PFSK-1 (cell line): ENCODE measurements at regions not wholly inside any gene's neighbourhood (a gene's known extent, or its start where the extent isn't known, plus 50 kb on each side); places are given as distances from the start of the nearest gene placed in this dataset.

ENCODE experiments used
- FOXP2 ChIP-seq: optimal IDR thresholded peaks from 2 replicates; pipeline ENCODE3; 2011; ENCODE audit warnings: borderline replicate concordance, control low read depth, inconsistent platforms; ENCODE audit not compliant: insufficient read depth; ENCODE audit errors: extremely low read length, extremely low read depth
- POLR2AphosphoS5 ChIP-seq: IDR thresholded peaks from 2 replicates; pipeline ENCODE4 v1.6.1; 2012; ENCODE audit warnings: low read depth, mild to moderate bottlenecking, control low read depth, low read length, moderate library complexity
- SIN3A ChIP-seq: IDR thresholded peaks from 2 replicates; pipeline ENCODE4 v1.6.1; 2012; ENCODE audit warnings: mild to moderate bottlenecking, low read length, moderate library complexity, borderline replicate concordance; ENCODE audit not compliant: insufficient read depth
- TAF1 ChIP-seq: IDR thresholded peaks from 2 replicates; pipeline ENCODE4 v1.6.1; 2012; ENCODE audit warnings: low read length, control low read depth, borderline replicate concordance; ENCODE audit not compliant: insufficient read depth
- TF ChIP-seq, protein P1 (sequence below), 2 experiments: IDR thresholded peaks; 2 replicates each; pipeline versions ENCODE4 v1.6.1 to v1.8.0; 2011 to 2012; ENCODE audit warnings: low read depth in 2 of 2, low read length in 2 of 2, control low read depth in 1 of 2, inconsistent platforms in 1 of 2, mild to moderate bottlenecking in 1 of 2, moderate library complexity in 1 of 2; ENCODE audit not compliant: insufficient read depth in 1 of 2

DNA sequence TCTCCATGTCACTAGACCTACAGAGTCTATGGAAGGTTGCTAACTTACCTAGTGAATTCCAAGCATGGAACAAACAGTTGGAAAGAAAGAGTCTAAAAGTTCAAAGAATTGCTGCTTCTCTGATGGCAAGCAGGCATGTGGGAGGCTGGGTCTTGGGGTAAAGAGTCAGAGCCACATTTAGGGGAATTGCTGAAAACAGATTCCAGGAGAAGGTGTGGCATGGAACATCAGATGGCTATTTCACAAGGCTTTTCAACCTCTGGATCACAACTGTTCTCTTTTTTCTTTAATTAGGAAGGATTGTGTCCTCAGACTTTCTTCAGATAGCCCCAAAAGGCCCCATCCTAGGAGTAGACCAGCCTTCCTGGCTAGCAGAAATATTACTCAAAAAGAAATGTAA is 601.5 kb downstream of the MAFB start:
- no peak for TF ChIP-seq TAF1
- TF ChIP-seq FOXP2 = no peak
- TF ChIP-seq, protein P1, sequence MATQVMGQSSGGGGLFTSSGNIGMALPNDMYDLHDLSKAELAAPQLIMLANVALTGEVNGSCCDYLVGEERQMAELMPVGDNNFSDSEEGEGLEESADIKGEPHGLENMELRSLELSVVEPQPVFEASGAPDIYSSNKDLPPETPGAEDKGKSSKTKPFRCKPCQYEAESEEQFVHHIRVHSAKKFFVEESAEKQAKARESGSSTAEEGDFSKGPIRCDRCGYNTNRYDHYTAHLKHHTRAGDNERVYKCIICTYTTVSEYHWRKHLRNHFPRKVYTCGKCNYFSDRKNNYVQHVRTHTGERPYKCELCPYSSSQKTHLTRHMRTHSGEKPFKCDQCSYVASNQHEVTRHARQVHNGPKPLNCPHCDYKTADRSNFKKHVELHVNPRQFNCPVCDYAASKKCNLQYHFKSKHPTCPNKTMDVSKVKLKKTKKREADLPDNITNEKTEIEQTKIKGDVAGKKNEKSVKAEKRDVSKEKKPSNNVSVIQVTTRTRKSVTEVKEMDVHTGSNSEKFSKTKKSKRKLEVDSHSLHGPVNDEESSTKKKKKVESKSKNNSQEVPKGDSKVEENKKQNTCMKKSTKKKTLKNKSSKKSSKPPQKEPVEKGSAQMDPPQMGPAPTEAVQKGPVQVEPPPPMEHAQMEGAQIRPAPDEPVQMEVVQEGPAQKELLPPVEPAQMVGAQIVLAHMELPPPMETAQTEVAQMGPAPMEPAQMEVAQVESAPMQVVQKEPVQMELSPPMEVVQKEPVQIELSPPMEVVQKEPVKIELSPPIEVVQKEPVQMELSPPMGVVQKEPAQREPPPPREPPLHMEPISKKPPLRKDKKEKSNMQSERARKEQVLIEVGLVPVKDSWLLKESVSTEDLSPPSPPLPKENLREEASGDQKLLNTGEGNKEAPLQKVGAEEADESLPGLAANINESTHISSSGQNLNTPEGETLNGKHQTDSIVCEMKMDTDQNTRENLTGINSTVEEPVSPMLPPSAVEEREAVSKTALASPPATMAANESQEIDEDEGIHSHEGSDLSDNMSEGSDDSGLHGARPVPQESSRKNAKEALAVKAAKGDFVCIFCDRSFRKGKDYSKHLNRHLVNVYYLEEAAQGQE (IDR thresholded peaks at IDR 0.05; ENCODE audit: insufficient read depth in 1 of 2, low read depth in 2 of 2, low read length in 2 of 2) = no peak
- no peak for TF ChIP-seq POLR2AphosphoS5
- TF ChIP-seq SIN3A = no peak

GRCh38 chr20:40085513-40085912 is 603.5 kb downstream of the MAFB start:
- TF ChIP-seq FOXP2 (no peak), SIN3A (no peak), POLR2AphosphoS5 (no peak), TAF1 (no peak)
- TF ChIP-seq, protein P1 (IDR thresholded peaks at IDR 0.05; ENCODE audit: insufficient read depth in 1 of 2, low read depth in 2 of 2, low read length in 2 of 2) = no peak

DNA sequence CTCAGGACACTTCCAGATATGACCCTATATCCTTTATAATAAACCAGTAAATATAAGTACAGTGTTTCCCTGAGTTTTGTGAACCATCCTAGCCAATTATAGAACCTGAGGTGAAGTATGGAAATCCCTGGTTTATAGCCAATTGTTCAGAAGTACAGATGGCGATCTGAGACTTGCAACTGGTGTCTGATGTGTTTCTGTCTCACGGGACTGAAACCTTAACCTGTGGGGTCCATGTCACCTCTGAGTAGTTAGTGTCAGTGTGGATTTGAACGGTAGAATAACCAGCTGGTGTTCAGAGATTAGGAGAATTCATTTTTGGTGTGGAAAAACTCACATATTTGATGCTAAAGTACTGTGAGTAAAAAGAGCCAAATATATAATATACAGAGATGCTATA is 606.6 kb downstream of the MAFB start:
- TF ChIP-seq, protein P1 (IDR thresholded peaks at IDR 0.05; ENCODE audit: insufficient read depth in 1 of 2, low read depth in 2 of 2, low read length in 2 of 2) = no peak
- TF ChIP-seq TAF1 = no peak

GRCh38 chr20:40081653-40082052 is 607.4 kb downstream of the MAFB start:
- no peak for TF ChIP-seq POLR2AphosphoS5
- TF ChIP-seq, protein P1 (IDR thresholded peaks at IDR 0.05; ENCODE audit: insufficient read depth in 1 of 2, low read depth in 2 of 2, low read length in 2 of 2) = no peak
- TF ChIP-seq FOXP2 = no peak
- TF ChIP-seq TAF1 = no peak
- TF ChIP-seq SIN3A = no peak

DNA sequence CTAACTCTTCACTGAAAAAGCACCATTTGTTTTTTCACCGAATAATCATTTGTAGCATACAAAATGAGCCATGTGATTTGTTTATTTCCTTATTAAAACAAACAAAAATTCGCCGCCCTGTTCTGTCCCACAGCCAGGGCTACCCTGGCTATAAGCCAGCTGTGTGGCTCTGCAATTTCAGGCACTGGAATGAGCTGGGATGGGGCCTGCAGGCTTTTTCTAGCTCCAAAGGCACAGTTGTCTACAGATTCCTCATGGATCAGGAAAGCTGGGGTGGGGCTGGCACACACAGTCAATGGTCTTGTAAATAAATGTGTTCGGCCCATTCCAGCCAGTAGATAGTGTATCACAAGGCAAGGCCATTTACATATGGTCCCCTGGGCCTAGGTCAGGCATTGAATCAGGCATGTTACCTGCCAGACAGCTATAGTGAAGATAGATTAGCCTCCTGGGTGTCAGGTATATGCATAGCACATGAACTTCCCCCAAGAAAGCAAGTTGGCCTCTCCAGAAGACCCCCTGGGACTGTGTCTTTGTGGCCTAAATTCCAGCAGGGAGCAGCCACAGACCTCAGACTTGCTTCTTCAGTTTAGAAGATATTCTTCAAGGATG is 608.9 kb downstream of the MAFB start:
- TF ChIP-seq FOXP2 (no peak), TAF1 (no peak), SIN3A (no peak), POLR2AphosphoS5 (no peak)
- TF ChIP-seq, protein P1 (IDR thresholded peaks at IDR 0.05; ENCODE audit: insufficient read depth in 1 of 2, low read depth in 2 of 2, low read length in 2 of 2) = no peak
